ENCODE measurements at regions not wholly inside any gene's neighbourhood (a gene's known extent, or its start where the extent isn't known, plus 50 kb on each side); places are given as distances from the start of the nearest gene placed in this dataset.

DNA sequence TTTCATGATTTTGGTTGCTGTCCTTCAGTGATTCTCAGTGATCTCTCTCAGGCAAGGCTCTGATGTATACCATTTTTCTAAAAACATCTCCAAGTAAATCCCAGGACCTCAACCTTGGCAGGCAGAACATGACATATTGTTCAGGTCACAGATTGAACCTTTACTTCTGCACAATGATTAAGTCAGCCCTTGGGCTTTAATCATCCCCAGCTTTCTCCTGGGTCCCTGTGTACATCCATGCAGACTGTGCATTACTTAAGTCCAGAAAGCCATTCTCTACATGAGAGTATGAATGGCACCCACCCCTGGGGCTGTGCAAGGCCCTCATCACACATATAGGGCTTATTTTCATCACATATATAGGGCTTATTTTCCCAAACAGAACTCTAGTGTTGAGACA lies 58.7 kb upstream of the ADAMTS3 start:
- no peaks in the 10 kb centered on the region for H3K36me3 Mint-ChIP-seq
- POLR2A ChIA-PET (ENCODE audit: partially characterized antibody) = no interaction called here
- no peaks in the 10 kb centered on the region for H3K27me3 ChIP-seq (ENCODE audit: insufficient read depth, low read length)

More for the DNA sequence above, 58.7 kb upstream of the ADAMTS3 start:
- Mint-ChIP-seq H3K4me3 (no peak overlapping the region), H3K9me3 (peaks cover 0 to 2% (median 0%) of the 10 kb centered on the region in 8 donors), H3K27ac (no peak overlapping the region), H3K4me1 (no peaks in the 10 kb centered on the region), H3K27me3 (no peaks in the 10 kb centered on the region)
- DNase-seq = no peak
- H3K4me3 ChIP-seq (ENCODE audit: low read length in 2 of 2) = no peak overlapping the region
- intact Hi-C loops (cut with micrococcal nuclease) = no loop called here
- no peaks in the 10 kb centered on the region for H3K9me3 ChIP-seq (ENCODE audit: control insufficient read depth in 1 of 2, low read length in 2 of 2)
- no peak overlapping the region for H3K27ac ChIP-seq (ENCODE audit: low read depth, low read length)
- no peaks in the 10 kb centered on the region for H3K4me1 ChIP-seq (ENCODE audit: insufficient read depth, low read length)
- H3K36me3 ChIP-seq (ENCODE audit: insufficient read depth, low read length) = no peaks in the 10 kb centered on the region
- CTCF ChIA-PET (ENCODE audit: partially characterized antibody) = no interaction called here

Data from CD4-positive, alpha-beta memory T cell (primary cell).